OCI-LY7 (cell line): ENCODE measurements at regions not wholly inside any gene's neighbourhood (a gene's known extent, or its start where the extent isn't known, plus 50 kb on each side); places are given as distances from the start of the nearest gene placed in this dataset.

Experiments
- EZH2phosphoT487 ChIP-seq: fragments of 200-600 bp; sonication (generic); IDR thresholded peaks from 2 replicates; pipeline ENCODE4 v1.6.1; 2018; ENCODE audit warnings: low read depth, borderline replicate concordance, mild to moderate bottlenecking, mixed run types, antibody characterized with exemption, low read length, moderate library complexity, mixed read lengths
- TF ChIP-seq, protein P1 (sequence below): fragments of 200-600 bp; sonication (generic); conservative IDR thresholded peaks from 2 replicates; pipeline ENCODE4 v1.5.1; 2014; ENCODE audit warnings: mild to moderate bottlenecking, antibody characterized with exemption, low read length, moderate library complexity, mixed read lengths

DNA sequence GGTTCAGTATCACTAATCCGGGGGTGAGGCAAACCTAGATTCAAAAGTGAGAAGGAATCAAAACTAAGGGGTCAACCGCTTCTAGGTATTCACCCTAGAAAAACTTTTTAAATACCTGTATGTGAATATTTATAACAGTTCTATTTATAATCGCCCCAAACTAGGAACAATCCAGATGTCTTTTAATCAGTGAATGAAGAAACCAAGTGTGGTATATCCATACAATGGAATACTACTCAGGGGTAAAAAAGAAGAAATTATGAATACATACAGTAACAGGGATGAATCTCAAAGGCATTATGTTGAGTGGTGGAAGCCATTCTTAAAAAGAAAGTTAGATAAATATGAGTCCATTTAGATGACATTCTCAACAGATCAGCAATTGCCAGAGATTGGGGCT is 178.0 kb upstream of the BLID start:
- TF ChIP-seq, protein P1, sequence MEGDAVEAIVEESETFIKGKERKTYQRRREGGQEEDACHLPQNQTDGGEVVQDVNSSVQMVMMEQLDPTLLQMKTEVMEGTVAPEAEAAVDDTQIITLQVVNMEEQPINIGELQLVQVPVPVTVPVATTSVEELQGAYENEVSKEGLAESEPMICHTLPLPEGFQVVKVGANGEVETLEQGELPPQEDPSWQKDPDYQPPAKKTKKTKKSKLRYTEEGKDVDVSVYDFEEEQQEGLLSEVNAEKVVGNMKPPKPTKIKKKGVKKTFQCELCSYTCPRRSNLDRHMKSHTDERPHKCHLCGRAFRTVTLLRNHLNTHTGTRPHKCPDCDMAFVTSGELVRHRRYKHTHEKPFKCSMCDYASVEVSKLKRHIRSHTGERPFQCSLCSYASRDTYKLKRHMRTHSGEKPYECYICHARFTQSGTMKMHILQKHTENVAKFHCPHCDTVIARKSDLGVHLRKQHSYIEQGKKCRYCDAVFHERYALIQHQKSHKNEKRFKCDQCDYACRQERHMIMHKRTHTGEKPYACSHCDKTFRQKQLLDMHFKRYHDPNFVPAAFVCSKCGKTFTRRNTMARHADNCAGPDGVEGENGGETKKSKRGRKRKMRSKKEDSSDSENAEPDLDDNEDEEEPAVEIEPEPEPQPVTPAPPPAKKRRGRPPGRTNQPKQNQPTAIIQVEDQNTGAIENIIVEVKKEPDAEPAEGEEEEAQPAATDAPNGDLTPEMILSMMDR: 0 out of 2 replicates have a peak, but pooled peaks have one; percentile 0
- no peak for TF ChIP-seq EZH2phosphoT487
